SK-N-DZ (cell line): ENCODE measurements at regions not wholly inside any gene's neighbourhood (a gene's known extent, or its start where the extent isn't known, plus 50 kb on each side); places are given as distances from the start of the nearest gene placed in this dataset.

Experiments
- DNase-seq: peaks from one replicate; pipeline ENCODE4 v3.0.0-alpha.2; 2015; ENCODE audit warnings: low spot score

DNA sequence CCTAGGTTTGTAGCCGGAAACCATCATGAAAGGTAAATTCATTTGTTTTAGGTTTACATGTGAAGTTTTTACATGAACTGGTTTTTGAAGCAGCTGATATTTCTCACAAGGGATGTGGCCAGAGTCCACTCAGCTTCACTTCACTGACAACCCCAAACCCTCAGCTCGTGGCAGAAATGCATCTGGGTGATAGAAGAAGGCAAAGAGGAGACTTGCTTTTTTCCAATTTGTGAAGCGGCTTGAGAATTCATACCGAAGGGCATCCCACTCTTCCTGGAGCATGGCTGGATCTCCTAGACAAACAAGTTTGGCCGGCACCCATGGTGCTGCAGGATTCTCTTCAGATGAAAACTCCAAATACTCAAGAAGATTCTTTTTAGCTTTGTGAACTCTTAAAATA is 392.8 kb upstream of the CNR1 start:
- no peak for DNase-seq

DNA sequence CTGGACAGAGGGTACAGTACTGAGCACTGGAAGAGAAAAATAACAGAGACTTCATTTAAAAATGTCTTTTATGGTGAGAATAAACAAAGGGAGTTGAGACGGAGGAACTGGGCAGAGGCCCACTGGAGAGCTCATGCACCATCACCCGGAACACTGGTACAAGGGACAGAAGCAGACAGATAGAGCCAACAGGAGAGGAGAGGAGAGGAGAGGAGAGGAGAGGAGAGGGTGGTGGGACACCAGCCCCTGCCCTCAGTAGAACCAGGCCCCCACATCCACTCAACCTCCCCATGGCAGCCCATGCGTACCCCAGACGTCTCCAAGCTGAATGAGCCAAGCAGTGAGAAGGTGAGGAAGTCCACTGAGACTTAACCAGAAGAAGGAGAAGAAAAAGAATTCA is 390.5 kb upstream of the CNR1 start:
- no peak for DNase-seq

DNA sequence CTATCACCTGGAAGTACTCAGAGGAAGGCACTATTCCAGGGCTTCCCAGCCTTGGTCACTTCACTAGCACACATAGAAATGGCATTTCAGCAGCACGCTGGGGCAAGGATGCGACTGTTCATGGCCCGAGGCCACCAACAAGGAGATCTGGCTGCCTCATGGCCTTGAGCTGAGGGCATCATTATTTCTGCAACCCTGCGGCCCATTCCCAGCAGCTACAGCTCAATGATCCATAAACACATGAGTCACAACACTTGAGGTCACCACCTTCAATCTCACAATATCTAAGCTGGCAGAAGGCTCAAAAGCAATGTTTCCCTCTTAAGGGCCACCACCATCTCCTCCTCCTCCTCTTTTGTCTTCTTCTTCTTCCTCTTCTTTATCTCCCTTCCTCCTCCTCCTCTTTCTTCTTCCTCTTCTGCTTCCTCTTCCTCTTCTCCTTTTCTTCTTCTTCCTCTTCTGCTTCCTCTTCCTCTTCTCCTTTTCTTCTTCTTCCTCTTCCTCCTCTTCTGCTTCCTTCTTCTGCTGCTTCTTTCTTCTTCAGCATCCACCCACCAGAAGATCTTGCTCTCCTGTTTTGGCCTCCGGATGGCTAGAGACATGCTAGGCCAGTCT is 382.9 kb upstream of the CNR1 start:
- DNase-seq = no peak

DNA sequence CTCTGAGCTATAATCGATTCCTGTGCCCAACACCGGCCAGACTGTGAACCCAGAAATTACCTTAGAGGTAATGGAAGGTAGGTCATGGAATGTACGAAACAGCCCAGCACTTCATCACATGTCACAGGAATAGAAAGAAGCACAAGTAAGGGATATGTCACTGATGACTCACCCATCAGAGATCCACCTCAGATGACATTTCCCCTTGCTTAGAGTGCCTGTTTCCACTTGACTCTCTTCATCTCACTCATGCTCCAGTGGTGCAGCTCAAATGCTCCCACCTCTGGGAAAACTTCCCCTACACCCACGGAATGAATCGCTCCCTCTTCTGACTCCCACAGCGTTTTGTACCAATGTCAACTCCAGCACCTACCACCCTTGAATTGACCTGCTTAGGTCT is 381.6 kb upstream of the CNR1 start:
- DNase-seq = no peak

DNA sequence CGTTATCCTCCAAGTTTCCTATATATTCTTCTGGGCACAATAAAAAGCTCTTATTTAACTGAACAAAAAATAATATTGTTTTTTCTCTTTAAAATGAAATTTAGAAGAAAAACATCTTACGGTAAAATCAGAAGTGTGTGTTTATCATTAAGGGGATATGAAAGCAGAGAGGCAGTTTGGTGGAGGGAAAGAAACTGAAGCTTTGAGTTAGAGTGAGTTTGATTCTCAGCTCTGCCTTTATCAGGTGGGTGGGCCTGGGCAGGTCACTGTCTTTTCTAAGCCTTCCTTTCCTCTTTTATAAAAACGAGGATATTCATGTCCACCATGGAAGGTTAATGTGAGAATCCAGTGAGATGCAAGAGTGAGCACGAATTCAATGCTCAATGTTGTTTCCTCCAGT is 379.8 kb upstream of the CNR1 start:
- no peak for DNase-seq

DNA sequence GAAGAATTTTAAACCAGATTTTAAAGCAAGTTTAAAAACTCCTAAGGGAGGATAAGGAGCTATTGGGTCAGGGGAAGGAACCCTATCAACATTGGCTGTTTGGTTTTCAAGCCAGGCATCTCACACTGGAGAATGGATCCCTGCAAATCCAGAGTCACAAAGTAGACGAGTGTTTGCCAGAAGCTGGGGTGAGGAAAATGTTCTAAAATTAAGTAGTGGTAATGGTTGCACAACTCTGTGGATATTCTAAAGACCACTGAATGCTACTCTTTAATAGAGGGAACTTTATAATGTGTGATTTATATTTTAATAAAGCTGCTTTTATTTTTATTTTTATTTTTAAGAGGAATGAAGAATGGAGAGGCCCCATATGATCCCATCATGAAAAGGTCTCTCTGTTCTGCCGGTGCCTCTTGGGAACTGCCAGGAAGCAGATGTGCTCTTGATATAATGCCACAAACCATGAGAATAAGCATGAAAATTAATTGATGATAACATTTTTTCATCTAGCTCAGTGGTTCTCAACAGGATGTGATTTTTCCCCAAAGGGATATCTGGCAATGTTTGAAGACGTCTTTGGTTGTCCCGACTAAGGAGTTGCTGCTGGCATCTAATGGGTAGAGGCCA is 379.0 kb upstream of the CNR1 start:
- DNase-seq = no peak

DNA sequence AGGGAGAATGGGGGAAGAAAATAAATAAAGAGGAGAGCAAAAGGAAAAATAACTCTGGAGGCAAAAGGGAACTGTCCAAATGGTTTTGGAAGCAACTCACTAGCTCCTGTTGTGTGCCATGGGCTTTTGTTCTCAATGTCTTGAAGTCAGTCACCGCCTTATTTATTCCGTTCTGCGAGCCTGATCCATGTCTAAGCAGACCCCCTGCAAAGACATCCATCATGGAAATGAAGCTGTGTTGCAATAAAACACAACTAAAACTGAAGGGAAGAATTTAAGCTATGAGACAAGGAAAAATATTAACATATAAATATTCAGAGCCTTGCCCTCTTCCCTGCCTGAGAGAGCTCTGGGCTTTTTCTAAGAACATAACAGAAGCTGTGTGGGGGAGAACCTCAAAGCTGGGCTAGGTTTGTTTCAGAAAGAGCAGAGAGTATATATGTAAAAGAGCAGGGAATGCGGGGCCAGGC is 373.2 kb upstream of the CNR1 start:
- DNase-seq = no peak

DNA sequence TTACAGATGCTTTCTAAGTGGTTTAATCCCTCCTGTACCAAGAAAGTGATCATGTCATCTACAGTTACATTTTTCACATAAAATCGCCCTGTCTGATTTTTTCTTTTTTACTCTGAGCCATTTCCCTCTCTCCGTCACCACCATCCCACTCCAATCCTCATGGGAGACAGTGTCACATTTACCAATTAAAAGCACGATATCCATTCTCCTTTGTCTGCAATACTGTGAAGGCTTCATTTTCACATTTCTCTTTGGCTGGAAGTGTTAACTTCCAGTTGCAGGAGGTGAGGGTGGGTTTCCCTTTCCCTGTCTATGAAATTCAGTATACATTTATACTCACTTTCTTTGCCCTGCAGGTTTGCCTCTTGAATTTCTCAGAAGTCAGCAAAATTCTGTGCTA is 372.7 kb upstream of the CNR1 start:
- no peak for DNase-seq

DNA sequence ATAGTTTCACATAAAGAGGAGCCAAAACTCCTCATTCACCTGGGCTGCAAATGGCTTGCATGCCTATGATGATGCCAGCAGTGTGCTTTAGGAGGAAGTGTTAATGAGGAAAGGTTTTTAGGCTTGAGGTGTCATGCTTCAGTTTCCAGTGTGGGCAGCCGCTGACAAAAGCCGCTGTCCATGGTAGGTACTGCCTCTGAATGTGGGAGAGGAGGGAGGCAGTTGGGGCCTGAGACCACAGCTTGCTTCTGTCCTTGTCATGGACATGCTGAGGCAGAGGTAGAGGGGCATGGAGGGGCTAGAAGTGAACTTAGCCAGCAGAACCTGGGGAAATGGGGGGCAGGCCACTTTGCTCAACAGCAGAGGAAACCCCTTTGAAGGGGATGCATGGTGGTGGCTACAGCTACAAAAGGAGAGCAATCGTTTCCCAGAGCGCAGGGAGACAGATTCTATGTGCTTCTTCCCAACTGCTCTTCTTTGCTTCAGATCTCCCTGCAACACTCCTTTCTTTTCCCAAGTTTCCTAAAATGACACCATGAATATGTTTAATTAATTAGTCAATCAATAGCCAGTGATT is 372.1 kb upstream of the CNR1 start:
- no peak for DNase-seq

DNA sequence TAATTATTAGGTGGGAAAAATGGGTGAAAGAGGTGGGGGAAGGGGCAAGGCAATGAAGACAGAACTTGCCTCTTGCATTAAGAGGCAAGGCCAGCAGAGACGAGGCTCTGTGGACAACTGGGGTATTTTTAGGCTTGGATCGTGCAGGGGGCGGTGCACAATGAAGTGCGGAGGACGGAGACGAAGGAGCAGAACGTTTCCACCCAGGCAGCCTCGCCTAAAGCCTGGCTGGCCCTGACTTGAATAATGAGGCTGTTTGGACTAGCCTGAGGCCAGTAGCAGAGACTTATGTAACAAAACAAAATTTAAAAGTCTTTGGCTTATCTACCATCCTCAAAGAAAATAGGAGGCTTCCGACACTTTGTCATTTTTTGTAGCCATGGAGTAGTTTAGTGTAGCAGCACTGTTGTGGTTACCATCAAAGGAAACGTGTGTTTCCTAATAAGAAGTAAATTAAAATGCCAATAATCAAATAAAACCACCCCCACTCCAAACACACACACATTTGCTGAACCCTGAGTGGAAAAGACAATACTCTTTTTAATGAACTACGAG is 370.0 kb upstream of the CNR1 start:
- no peak for DNase-seq

DNA sequence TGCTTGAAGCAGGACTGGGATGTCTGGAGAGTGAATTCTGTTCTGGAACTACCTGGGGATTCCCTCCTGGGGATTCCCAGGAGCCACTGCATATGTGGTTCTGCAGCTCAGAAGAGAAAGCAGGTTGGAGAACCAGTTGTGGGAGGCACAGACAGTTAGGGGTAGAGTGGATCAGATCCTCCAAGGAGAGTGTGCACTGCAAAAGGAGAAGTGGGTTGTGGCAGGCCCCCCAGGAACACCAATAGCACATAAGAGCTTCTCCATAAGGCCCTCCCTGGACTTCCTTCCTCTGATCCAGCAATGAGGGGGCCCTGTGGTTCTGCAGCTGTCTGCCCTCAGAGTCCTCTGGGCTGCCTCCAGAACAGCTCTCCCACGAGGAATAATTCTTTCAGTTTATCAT is 369.2 kb upstream of the CNR1 start:
- no peak for DNase-seq

DNA sequence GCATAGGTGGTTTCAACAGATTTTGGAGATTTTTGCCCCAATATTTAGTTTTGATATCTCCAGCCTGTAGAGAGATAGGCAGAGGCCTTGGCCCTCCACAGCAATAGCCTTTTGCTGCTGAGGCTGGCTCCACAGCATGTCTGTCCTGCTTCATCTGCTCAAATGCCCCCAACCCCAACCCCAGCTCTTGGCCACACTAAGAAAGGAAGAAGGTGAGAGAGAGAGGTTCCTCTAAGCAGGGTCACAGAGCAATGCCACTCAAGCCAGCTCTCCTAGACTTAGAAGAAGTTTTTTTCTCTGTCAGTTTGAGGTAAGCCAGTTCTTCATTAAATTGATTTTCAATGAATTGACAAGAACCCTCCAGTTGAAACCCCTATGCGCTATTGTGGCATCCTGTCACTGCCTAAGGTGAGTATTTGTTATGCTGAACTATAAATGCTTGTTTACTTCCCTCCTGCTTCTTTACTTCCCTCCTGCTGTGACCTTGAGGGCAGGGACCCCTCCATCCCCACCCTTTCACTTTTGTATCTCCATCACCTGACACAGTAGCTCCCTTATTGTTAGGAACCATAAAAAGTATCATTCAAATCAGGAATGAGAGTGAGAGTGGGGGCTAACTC is 366.2 kb upstream of the CNR1 start:
- DNase-seq = no peak

DNA sequence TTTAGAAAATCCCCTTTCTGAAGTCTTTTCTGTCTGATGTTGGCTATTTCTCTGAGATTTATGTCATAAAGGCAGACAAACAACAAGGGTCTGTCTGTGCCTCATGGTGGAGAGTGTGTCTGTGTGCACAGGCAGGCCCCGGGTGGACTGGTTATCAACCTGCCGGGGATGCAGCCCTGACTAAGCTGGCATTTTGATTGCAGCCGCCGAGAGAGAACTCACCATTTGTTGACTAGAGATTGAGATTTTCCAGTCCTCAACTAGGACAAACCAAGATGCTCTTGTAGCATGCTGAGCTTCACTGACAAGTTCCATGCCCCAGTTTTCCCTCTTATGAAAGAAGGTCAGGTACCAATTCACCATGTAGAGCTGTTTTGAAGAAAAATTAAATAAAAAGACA is 363.6 kb upstream of the CNR1 start:
- peak; percentile 22 for DNase-seq

DNA sequence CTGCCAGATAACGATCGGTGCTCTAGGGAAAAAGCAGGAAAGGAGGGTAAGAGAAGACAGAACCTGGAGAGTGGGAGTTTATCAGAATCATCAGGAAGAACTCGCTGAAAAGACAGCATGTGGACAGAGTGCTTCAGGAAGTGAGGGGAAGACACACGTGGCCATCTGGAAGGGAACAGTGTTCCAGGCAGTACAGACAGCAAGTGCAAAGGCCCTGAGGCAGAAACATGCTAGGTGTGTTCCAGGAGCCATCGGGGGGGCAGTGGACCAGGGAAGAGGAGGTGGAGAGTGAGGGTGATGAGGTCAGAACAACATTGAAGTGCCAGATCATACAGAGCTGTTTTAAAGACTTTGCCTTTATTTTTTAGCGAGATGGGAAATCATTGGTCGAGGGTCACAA is 354.3 kb upstream of the CNR1 start:
- DNase-seq = no peak

DNA sequence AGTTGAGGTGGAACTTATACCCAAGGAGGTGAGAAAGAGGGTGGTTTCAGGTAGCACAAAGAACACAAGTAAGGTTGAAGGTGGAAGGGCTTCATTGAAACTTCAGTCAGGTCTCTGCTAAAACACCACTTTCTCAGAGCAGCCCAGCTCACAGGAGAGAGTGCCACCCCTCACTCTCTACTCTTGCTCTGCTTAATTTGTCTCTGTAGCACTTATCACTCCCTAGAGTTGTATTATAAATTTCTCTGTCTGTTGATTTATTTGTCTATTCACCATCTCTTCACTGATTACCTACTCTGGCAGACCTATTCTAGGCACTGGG is 353.8 kb upstream of the CNR1 start:
- DNase-seq = no peak

DNA sequence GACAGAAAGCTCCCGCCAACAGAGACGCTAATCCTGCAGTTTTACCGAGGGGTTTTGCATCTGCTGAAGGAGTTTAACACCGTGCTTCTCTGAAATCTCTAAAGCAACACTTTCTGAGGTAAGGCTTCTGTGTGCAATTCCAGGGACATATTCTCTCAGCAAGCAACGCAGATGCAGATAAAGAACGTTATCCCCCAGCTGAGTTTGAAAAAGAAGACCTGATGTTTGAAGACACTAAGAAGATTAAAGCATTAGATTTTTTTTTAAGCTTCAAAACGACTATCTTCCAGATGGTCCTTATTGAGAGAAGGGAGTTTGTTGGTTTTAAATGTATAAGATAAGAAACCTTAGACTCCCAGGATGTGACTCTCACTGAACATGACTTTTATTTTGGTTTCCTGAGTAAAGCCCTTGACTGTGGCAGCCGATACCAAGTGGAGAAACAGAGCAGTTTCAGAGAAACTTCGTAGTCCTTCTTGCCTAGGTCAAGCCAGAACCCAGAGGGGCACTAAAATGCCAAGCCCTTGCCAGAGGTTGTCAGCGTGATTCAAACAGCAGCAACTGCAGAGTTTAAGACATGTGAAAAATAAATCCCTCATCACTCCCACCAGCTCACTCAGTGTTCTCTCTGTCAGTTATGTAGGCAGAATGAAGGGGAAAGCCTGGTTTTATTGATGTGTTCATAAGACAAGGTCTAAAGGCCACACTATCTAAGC is 353.3 kb upstream of the CNR1 start:
- no peak for DNase-seq

DNA sequence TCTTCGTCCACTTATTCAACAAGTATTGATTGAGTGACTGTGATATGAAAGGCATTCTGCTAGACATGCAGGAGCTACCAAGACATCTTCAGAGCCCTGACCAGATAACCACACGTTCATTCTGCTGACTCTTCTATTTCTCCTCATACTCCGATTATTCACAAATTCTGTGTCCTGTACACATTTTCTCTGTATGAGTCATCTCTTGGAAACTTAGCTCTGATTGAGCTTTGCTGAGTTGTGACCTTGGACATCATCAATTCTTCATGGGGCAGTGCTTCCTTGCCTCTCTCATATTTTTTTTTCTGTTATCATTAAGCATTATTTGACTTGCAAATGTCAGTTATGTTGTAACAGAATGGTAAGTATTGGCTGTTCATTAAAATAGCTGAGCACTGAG is 351.6 kb upstream of the CNR1 start:
- DNase-seq = no peak

DNA sequence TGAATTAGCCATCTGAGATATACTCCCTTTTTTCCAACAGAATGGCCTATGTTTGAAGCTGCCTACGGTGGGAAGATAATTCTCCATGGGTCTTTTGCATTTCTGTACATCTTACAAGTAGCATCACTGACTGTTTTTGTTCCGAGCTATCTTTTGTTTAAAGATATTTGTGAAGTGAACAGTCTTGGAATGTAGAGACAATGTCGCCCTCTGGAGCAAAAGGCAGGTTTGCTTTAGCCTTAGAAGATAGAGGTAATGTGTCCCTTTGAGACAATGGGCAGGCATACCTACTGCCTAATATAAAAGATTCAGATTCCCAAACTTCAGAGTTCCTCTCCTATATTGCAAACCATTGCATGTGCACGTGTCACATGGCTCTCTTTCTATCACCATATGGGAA is 347.8 kb upstream of the CNR1 start:
- no peak for DNase-seq

DNA sequence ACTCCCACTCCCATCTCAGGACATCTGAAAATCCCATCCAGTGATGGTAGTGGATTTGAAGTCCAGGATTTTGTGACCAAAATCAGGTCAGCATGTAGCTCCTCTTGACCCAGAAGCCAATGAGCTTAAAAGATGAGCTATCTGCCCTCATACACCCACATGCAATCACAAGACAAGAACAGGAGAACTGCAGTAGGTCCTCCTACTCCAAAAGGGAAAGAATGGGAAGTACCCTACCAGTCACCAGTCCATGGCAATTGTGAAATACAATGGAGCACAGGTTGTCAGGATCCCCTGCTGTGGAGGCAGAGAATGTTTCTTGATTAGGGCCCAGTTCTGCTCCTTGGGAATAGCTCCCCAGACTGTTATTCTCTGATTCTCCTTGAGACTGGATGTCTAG is 347.3 kb upstream of the CNR1 start:
- DNase-seq = no peak

DNA sequence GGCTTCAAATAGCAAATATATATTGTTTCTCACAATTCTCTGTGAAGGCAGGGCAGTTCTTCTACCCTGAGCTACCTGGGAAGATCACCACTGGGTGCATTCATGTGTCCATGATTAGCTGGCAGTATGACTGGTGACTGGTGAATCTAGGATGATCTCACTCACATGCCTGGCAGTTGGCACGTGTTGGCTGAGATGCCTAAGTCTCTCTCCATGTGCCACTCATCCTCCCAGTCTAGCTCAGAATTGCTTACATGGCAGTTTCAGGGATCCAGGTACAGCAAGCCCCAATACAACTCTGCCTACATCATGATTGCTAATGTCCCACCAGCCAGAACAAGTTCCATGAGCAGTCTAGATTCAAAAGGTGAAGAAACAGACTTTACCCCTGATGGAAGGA is 346.8 kb upstream of the CNR1 start:
- no peak for DNase-seq

DNA sequence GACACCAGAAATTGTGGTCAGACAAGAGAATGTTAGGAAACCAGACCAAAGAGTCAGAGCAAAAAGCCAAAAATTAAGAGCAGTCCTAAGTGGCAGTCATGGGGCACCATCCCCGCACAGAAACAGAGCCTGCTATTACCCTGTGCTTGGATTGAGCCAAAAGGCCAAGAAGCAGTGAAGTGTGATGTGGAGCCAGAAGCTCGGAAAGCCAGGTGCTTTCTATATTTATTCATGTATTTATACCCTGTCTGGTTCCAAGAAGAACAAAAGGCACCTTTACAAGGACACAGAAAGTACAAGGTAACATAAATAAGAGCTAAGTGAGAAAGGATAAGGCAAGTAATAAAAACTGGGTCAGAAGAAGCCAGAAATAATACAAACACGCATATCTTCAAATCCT is 336.2 kb upstream of the CNR1 start:
- DNase-seq = no peak
